HFFc6 (cell line): ENCODE measurements at regions not wholly inside any gene's neighbourhood (a gene's known extent, or its start where the extent isn't known, plus 50 kb on each side); places are given as distances from the start of the nearest gene placed in this dataset.

ENCODE experiments used
- DNase-seq: peaks from one replicate; pipeline ENCODE4 v3.0.0-alpha.2; 2018
- H3K27ac Mint-ChIP-seq: 2 replicates; pipeline ENCODE4 v1.8.0; 2020; ENCODE audit warnings: mild to moderate bottlenecking, mixed read lengths
- H3K27me3 Mint-ChIP-seq: 2 replicates; pipeline ENCODE4 v1.8.0; 2021; ENCODE audit warnings: mild to moderate bottlenecking, moderate library complexity, mixed read lengths; ENCODE audit not compliant: insufficient read depth
- H3K36me3 Mint-ChIP-seq: 2 replicates; pipeline ENCODE4 v1.8.0; 2021; ENCODE audit warnings: low read depth, mixed read lengths
- H3K4me1 Mint-ChIP-seq: 2 replicates; pipeline ENCODE4 v1.8.0; 2020; ENCODE audit warnings: low read depth, mixed read lengths
- H3K4me3 Mint-ChIP-seq: 2 replicates; pipeline ENCODE4 v1.8.0; 2020; ENCODE audit warnings: mild to moderate bottlenecking, moderate library complexity, mixed read lengths
- H3K9me3 Mint-ChIP-seq: 2 replicates; pipeline ENCODE4 v1.8.0; 2020; ENCODE audit warnings: mild to moderate bottlenecking, mixed read lengths
- CTCF ChIP-seq: fragments of 200-600 bp; sonication (generic); IDR thresholded peaks from 2 replicates; pipeline ENCODE4 v1.5.0; 2021; ENCODE audit warnings: antibody characterized with exemption, mild to moderate bottlenecking

GRCh38 chr12:59014885-59015284 lies 94.6 kb upstream of the LRIG3 start:
- peaks cover 3% of the 10 kb centered on the region; the same call in 1 of the 2 replicates for H3K27me3 Mint-ChIP-seq
- TF ChIP-seq CTCF: no peak
- no peaks in the 10 kb centered on the region for H3K9me3 Mint-ChIP-seq
- H3K4me1 Mint-ChIP-seq: no peaks in the 10 kb centered on the region
- no peak overlapping the region for H3K27ac Mint-ChIP-seq
- no peak for DNase-seq
- H3K4me3 Mint-ChIP-seq: no peak overlapping the region
- no peaks in the 10 kb centered on the region for H3K36me3 Mint-ChIP-seq

- TF ChIP-seq CTCF: no peak
- H3K36me3 Mint-ChIP-seq: no peaks in the 10 kb centered on the region
- no peaks in the 10 kb centered on the region for H3K4me1 Mint-ChIP-seq
- DNase-seq: no peak
- H3K9me3 Mint-ChIP-seq: no peaks in the 10 kb centered on the region
- no peak overlapping the region for H3K27ac Mint-ChIP-seq
- H3K4me3 Mint-ChIP-seq: no peak overlapping the region
- H3K27me3 Mint-ChIP-seq: peaks cover 3% of the 10 kb centered on the region; the same call in 1 of the 2 replicates
Measured at GRCh38 chr12:59010941-59011340, 90.6 kb upstream of the LRIG3 start.

DNA sequence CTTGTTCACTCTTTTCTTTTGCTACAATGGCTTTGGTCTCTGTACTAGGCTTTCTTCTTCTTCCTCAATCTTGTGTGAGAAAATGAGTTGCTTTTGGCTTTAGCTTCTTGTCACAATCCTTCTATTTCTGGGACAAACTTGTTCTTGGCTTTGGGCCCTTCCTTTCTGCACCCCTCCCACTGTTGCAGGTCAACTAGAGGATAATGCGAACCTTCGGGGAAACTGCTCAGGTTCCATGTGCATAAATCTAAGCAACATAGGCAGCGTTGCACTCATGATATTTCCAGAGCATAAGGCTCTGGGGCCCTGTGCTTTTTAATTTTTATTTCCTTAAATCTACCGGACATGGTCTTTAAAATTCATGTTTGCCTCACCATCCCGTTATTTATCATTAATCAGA lies 89.8 kb upstream of the LRIG3 start:
- TF ChIP-seq CTCF: no peak
- Mint-ChIP-seq H3K4me3 (no peak overlapping the region), H3K4me1 (peaks cover 5% of the 10 kb centered on the region; the same call in 1 of the 2 replicates), H3K27me3 (peaks cover 3% of the 10 kb centered on the region; the same call in 1 of the 2 replicates), H3K27ac (no peak overlapping the region), H3K36me3 (no peaks in the 10 kb centered on the region), H3K9me3 (no peaks in the 10 kb centered on the region)
- DNase-seq: no peak

DNA sequence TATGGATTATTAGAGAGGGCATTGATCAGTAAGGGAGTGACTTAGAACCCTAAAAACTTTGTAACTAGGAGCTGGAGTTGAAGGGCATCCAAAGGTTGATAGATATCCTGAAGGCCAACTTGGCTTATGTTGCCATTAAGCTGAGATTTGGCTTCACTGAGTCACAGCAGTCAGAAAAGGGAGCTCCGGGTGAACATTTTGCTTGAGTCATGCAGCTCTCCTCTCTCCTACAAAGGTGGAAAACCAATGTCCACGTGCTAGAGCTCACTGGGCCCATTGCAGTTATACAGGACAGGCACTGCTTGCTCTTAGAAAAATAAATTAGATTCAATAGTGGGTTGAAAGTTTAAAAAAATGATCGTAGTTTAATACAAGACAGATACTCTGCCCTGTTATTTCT lies 87.3 kb upstream of the LRIG3 start:
- TF ChIP-seq CTCF: no peak
- no peak overlapping the region for H3K27ac Mint-ChIP-seq
- no peak for DNase-seq
- peaks cover 5% of the 10 kb centered on the region; the same call in 1 of the 2 replicates for H3K4me1 Mint-ChIP-seq
- H3K36me3 Mint-ChIP-seq: no peaks in the 10 kb centered on the region
- H3K9me3 Mint-ChIP-seq: no peaks in the 10 kb centered on the region
- no peak overlapping the region for H3K4me3 Mint-ChIP-seq
- no peaks in the 10 kb centered on the region for H3K27me3 Mint-ChIP-seq

GRCh38 chr12:59005193-59005955 lies 85.1 kb upstream of the LRIG3 start:
- DNase-seq: no peak
- Mint-ChIP-seq H3K27ac (no peak overlapping the region), H3K36me3 (no peaks in the 10 kb centered on the region), H3K4me3 (no peak overlapping the region), H3K27me3 (no peaks in the 10 kb centered on the region), H3K4me1 (peaks cover 5% of the 10 kb centered on the region; the same call in 1 of the 2 replicates), H3K9me3 (no peaks in the 10 kb centered on the region)
- TF ChIP-seq CTCF: no peak
